ENCODE measurements at regions not wholly inside any gene's neighbourhood (a gene's known extent, or its start where the extent isn't known, plus 50 kb on each side); places are given as distances from the start of the nearest gene placed in this dataset.
"Not testable (repeated sequence)": the region's sequence is repeated elsewhere in the genome, so short reads cannot be mapped to it uniquely, and the experiment has no call there.

DNA sequence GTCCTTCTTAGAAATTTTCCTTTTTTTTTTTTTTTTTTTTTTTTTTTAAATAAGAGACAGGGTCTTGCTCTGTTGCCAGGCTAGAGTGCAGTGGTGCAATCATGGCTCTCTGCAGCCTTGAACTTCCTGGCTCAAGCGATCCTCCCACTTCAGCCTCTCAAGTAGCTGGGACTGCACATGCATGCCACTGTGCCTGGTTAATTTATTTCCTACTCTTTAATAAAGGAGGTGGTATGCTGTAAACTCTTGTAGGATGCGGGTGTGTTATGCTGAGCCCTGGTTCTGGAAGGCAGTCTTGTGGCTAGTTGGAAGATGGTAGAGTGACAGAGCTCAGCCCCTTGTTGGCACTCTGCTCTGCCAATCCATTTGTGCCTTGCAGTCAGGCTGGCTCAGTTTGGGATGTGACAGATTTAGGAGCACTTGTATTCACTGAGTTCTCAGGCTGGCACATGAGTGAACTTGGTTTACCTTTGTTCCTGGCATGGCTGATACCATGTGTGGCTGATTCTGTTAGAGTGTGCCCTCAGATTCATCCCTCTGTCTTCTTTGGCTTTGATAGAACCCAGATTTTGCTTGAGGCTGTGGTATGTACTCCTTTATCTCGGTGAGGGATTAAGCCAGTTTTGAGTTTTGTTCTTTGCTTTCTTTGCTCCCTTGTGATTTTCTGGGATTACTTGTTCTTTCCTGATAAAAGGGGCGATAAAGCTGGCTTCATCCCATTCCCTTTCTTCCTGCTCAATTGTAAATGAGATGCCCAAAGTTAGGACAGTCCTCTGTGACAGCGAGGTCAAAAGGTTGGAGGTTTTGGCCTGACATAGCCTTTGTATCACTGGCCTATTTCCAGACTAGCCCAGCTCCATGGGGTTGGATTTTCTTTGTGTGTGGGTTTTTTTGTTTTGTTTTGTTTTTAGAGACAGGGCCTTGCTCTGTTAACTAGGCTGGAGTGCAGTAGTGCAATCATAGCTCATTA is 91.2 kb upstream of the CRYM start:
- H3K4me3 ChIP-seq (ENCODE audit: low read depth, low read length); in situ Hi-C loops (cut with HindIII; ENCODE audit: low sequenced_read_pairs); DNase-seq (ENCODE audit: low read depth, low spot score): not testable (repeated sequence)

DNA sequence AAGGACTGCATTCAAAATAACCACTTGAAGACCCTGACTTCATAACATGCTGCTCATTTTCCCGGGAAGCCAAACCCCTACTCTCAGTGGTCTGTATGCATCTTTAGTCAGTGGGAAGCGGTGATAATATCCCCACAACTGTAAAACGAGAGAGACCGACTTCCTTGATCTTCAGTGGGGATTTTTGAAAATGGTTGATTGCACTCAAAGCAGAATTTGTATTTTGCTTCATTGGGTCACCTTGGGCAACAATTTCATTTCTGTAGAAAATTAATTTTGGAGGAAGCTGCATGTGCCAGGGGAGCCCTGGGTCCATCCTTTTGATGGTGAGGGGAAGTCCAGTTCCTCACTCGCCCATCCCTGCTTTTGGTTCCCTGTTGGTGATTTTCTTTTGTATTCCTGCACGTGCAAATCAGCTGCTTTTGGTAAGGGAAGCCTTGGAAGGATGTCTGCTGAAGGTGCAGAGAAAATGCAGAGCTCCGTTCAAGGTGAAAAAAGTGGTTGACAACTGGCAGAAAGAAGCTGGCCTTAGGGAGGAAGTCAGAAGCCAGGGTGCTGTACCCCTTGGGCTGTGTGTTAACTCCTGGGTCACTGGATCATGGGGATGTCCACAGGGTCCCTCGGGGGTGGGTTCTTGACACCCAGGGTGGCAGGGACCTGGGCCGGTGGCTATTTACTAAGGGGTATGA is 89.8 kb upstream of the CRYM start:
- H3K4me3 ChIP-seq (ENCODE audit: low read depth, low read length); in situ Hi-C loops (cut with HindIII; ENCODE audit: low sequenced_read_pairs); DNase-seq (ENCODE audit: low read depth, low spot score): not testable (repeated sequence)

DNA sequence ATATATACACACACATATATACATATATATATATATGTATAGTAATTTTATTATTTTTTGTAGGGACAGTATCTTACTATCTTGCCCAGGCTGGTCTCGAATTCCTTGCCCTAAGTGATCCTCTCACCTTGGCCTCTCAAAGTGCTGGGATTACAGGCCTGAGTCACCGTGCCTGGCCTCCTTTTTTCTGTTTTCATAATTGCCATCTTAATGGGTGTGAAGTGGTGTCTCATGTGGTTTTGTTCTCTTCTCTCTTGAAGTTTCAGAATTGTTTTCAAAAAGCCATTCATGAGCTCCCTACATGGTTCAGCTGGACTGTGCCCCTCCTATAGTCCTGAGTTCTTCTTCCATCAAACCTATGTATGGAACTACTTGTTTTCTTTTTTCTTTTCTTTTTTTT is 88.9 kb upstream of the CRYM start:
- DNase-seq (ENCODE audit: low read depth, low spot score); in situ Hi-C loops (cut with HindIII; ENCODE audit: low sequenced_read_pairs); H3K4me3 ChIP-seq (ENCODE audit: low read depth, low read length): not testable (repeated sequence)

DNA sequence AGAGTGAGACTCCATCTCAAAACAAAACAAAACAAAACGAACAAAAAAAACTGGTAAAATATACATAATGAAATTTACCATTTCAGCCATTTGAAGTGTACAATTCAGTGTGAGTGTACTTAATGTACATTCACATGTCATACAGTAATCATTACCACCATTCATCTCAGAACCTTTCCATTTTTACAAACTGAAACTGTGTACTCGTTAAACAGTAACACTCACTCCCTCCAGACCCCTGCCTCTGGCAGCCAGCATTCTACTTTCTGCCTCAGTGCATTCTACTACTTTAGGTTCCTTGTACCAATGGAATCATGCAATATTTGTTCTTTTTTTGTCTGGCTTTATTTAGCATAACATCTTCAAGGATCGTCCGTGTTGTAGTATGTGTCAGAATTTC is 87.5 kb upstream of the CRYM start:
- H3K4me3 ChIP-seq (ENCODE audit: low read depth, low read length); DNase-seq (ENCODE audit: low read depth, low spot score); in situ Hi-C loops (cut with HindIII; ENCODE audit: low sequenced_read_pairs): not testable (repeated sequence)

DNA sequence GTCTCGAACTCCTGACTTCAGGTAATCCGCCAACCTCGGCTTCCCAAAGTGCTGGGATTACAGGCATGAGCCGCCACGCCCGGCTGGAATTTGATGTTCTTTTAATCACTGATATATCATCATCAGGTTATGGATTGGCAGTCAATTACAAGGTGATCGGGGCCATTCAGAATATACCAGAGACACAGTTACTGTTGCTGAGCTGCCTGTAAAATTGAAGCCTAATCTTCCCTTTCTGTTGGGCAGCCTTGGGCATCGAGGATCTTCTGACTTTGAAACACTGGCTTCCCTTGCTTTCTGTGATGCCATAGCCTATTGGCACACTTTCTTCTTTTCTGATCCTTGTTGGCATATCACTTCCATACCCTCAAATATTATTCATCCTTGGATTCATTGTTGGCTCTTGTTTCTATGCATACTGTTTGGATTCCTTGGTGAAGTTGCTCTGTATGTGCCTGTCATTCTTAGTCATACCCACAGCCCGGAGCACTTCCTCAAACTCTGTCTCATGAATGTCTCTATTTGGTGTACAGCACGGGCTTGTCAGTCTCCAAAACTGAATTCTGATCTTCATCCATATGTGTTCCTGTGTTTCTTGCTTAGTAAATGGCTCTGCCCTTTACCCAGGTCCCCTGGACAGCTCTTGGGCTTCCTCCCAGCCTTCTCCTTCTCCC is 85.6 kb upstream of the CRYM start:
- H3K4me3 ChIP-seq (ENCODE audit: low read depth, low read length); in situ Hi-C loops (cut with HindIII; ENCODE audit: low sequenced_read_pairs): not testable (repeated sequence)
- DNase-seq (ENCODE audit: low read depth, low spot score) = peak; percentile 53

DNA sequence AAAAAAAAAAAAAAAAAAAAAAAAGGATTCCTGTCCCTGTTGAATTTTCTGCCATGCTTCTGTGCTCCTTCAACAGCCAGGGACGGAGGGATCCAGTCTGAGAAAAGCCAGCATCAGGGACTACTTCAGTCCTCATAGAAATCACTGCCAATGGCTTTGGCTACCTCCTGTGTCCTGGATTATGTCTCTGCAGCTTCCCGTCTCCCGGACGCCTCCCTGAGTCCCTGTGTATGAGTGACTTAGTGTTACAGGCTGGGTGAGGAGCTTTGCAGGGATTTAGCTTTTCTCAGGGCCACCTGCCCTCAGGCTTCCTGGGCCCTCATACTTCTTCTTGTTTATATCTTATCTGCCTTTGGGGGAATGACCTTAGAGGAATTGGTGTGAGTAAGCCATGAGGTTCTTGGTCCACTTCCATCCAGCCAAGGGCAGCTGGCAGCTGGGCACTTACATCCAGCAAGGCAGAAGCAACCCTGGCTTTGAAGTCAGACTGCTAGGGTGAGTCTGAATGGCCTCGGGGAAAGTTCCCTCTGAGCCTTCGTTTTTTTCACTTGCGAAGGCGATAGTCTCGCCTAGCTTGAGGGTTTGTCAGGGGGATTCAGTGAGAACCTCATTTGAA is 83.6 kb upstream of the CRYM start:
- in situ Hi-C loops (cut with HindIII; ENCODE audit: low sequenced_read_pairs); DNase-seq (ENCODE audit: low read depth, low spot score); H3K4me3 ChIP-seq (ENCODE audit: low read depth, low read length): not testable (repeated sequence)

DNA sequence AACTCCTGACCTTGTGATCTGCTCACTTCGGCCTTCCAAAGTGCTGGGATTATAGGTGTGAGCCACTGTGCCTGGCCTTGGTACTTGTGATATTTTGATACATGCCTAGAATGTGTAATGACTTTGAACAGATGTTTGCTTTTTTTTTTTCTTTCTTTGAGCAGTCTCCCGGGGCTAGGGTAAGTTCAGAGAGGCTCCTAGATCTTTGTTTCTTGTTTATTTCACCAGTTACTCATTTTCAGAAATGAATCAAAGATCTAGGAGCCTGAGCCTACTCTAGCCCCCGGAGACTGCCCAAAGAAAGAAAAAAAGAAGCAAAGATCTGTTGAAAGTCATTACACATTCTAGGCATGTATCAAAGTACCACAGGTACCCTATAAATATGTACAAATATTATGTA is 83.0 kb upstream of the CRYM start:
- in situ Hi-C loops (cut with HindIII; ENCODE audit: low sequenced_read_pairs); DNase-seq (ENCODE audit: low read depth, low spot score); H3K4me3 ChIP-seq (ENCODE audit: low read depth, low read length): not testable (repeated sequence)

DNA sequence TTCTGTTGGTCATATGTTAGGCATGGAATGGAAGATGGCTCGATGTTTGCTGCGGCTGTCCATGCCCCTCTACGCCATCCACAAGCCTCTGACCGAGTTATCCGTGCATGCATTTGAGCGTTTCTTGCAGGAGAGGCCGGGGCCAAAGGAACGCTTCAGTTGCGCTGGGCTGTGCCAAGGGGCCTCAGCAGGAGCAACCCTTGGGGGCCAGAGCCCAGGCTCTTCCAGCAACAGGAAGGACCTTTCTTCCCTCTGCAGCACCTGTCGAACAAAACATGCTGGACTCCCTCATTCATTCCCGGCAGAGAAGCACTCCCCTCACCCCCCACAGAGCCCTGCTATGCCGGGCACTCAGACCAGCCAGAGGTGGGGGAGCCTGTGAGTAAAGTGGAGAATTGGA is 81.4 kb upstream of the CRYM start:
- H3K4me3 ChIP-seq (ENCODE audit: low read depth, low read length); DNase-seq (ENCODE audit: low read depth, low spot score); in situ Hi-C loops (cut with HindIII; ENCODE audit: low sequenced_read_pairs): not testable (repeated sequence)

DNA sequence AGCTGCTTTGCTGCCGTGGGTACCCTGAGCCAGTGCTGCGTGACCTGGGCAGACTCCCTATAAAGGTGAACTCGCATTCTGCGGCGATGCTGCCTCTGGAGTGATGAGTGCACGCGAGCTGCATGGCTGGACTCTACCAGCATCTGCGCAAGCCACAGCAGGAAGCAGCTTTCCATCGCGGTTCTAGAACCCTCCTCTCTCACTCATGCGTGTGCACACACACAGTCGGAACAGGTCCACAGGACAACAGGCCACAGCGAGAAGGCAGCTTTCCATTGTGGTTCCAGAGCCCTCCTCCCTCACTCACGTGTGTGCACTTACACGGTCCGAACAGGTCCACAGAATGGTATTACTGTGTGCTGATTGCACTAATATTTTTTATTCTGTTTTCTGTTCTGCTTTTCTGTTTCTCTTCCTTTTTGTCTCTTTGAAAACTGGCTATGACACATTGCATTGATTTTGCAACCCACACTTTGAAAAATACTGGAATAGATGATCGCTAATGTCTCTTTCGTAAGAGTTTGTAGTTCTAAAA is 80.2 kb upstream of the CRYM start:
- DNase-seq (ENCODE audit: low read depth, low spot score); H3K4me3 ChIP-seq (ENCODE audit: low read depth, low read length); in situ Hi-C loops (cut with HindIII; ENCODE audit: low sequenced_read_pairs): not testable (repeated sequence)

DNA sequence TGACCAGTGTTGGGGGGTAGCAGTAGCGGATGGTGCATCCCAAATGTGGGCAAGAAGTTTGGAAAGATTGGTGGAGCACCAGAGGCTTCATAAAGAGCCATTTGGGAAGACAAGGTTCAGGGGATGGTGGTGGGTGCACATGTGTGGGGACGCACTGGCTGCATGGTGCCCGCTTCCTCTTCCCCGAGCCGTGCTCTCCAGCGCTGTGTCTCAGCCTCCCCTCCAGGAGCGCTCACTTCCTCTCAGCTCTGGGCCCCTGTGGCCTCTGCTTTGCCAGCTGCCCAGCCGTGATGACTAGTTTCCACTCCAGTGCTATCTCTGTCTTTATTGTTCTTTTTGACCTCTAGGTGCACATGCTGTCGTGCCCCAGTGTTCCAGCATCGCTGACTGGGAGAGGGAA is 78.2 kb upstream of the CRYM start:
- DNase-seq (ENCODE audit: low read depth, low spot score); H3K4me3 ChIP-seq (ENCODE audit: low read depth, low read length); in situ Hi-C loops (cut with HindIII; ENCODE audit: low sequenced_read_pairs): not testable (repeated sequence)

DNA sequence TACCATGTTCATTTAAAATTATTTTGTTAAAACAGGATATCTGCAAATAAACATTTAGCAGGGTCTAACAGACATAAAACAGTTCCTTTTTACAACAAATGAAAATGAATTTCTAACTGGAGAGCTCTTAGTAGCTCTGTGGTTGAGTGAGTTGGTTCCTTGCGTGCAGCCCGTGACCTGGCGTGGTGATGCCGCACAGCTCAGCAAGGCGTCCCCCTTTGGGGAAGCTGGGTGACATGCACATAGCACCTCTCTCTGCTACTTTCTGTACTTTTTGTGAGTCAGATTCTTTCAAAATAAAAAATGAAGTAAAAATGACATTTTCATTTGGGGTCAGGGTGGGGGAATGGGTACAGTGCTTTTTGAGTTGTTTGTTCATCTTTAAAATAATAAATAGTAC is 73.3 kb upstream of the CRYM start:
- in situ Hi-C loops (cut with HindIII; ENCODE audit: low sequenced_read_pairs); H3K4me3 ChIP-seq (ENCODE audit: low read depth, low read length); DNase-seq (ENCODE audit: low read depth, low spot score): not testable (repeated sequence)

DNA sequence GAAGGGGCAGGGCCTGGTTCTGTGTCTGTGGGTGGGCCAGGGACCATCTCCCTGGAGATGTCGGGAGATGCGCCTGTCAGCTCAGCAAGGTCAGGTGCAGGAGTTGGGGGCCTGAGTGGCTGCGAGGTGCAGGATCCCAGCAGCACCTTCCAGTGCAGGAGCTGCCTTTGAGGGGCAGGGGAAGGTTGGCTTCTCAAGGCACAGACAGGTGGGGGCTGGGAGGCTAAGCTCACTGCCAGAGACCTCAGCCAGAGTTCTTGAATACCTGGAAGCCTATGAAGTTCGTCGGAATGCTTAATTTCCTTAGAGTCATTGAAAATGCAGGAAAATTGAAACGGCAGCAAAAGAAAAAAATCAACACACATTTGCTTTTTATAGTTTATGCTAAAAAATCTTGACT is 72.8 kb upstream of the CRYM start:
- H3K4me3 ChIP-seq (ENCODE audit: low read depth, low read length); in situ Hi-C loops (cut with HindIII; ENCODE audit: low sequenced_read_pairs); DNase-seq (ENCODE audit: low read depth, low spot score): not testable (repeated sequence)

Data from astrocyte of the spinal cord (primary cell).